NT2/D1 (cell line): ENCODE measurements at regions not wholly inside any gene's neighbourhood (a gene's known extent, or its start where the extent isn't known, plus 50 kb on each side); places are given as distances from the start of the nearest gene placed in this dataset.

Experiments
- SUZ12 ChIP-seq: IDR thresholded peaks from 2 replicates; pipeline ENCODE4 v1.6.1; 2011; ENCODE audit not compliant: insufficient read length, insufficient read depth; ENCODE audit errors: extremely low read depth
- YY1 ChIP-seq: IDR thresholded peaks from 2 replicates; pipeline ENCODE4 v1.6.1; 2011; ENCODE audit not compliant: insufficient read length, insufficient read depth

DNA sequence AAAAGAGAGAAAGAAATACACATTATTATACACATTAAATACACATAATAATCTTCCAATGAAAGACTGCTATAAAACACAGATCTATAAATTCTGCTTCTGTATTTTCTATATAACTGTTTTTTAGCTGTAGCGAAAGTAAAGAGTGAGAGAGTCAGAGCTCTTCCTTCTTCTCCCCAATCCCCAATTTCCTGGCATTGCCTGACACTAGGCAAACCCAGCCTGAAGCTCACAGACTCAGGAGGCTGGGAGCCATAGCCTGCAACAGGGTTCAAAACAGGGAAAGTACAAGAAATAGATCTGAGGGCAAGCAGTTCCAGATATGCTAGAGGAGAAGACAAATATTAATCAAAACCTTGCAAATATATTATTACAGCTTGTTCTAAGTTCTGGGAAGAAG, 201.6 kb downstream of the HNRNPD start:
- TF ChIP-seq YY1 (no peak), SUZ12 (no peak)
